K562 (cell line): ENCODE measurements at regions not wholly inside any gene's neighbourhood (a gene's known extent, or its start where the extent isn't known, plus 50 kb on each side); places are given as distances from the start of the nearest gene placed in this dataset.

ENCODE experiments used
- ATAC-seq: fragments of 200-7000 bp; cut with Tn5 transposase; 3 replicates; pipeline ENCODE4 v1.9.1; 2020; ENCODE audit warnings: moderate library complexity
- BruUV-seq: library from RNA; stranded (reverse); fragments of 400-500 nt; replicated peaks from 2 replicates; lab custom pipeline; 2021; lab: Mats Ljungman, UMichigan
- CTCF ChIA-PET: fragments of 300-600 bp; formaldehyde crosslinking; extraction: SDS; loops from one replicate; lab custom pipeline; 2021; ENCODE audit warnings: low intra/inter-chr PET ratio; lab: Yijun Ruan, JAX
- POLR2A ChIA-PET: fragments of 300-600, 350-650 bp; sonication (Branson Sonifier 250); formaldehyde crosslinking; extraction: SDS; loops from one replicate; lab custom pipeline; 2021; ENCODE audit warnings: antibody characterized with exemption, inconsistent platforms; lab: Yijun Ruan, JAX
- DNase-seq, 4 experiments: peaks; one replicate each; pipeline versions ENCODE4 v3.0.0 to v3.0.0-alpha.2; 2011 to 2018; ENCODE audit warnings: low spot score in 3 of 4, mixed read lengths in 3 of 4; ENCODE audit errors: extremely low read depth in 1 of 4
- FAIRE-seq: peaks from 2 replicates; lab custom pipeline; 2011; peaks lifted over from hg19 to GRCh38; lab: Jason Lieb, UNC
- H2AFZ ChIP-seq: 2 replicates; pipeline ENCODE4 v1.6.0; 2011; ENCODE audit warnings: low read depth, low read length, control low read depth, inconsistent platforms
- H3K27ac ChIP-seq: fragments of 200-600 bp; 3 replicates; pipeline ENCODE4 v1.8.0; 2011; ENCODE audit warnings: low read depth, mild to moderate bottlenecking, control low read depth, inconsistent platforms, low read length, moderate library complexity, mixed read lengths; ENCODE audit errors: extremely low read depth
- H3K27me3 ChIP-seq, 2 experiments: fragments of 300-600 bp in 1 of 2; 2 replicates in 1 of 2; 3 replicates in 1 of 2; pipeline versions ENCODE4 v1.6.0 to v1.8.0; 2011; ENCODE audit warnings: inconsistent platforms in 2 of 2, low read length in 2 of 2, mild to moderate bottlenecking in 1 of 2, mixed read lengths in 1 of 2, moderate library complexity in 1 of 2; ENCODE audit not compliant: control insufficient read depth in 2 of 2, insufficient read depth in 2 of 2
- H3K36me3 ChIP-seq: fragments of 300-600 bp; 3 replicates; pipeline ENCODE4 v1.8.0; 2011; ENCODE audit warnings: mild to moderate bottlenecking, low read length, inconsistent platforms; ENCODE audit not compliant: control insufficient read depth, insufficient read depth
- H3K4me1 ChIP-seq, 2 experiments: fragments of 200-600 bp in 1 of 2; replicated peaks in 1 of 2; 2 replicates in 1 of 2; 3 replicates in 1 of 2; pipeline versions ENCODE4 v1.5.1 to v1.8.0; 2011; ENCODE audit warnings: inconsistent platforms in 2 of 2, low read length in 2 of 2, mild to moderate bottlenecking in 1 of 2, mixed read lengths in 1 of 2, moderate library complexity in 1 of 2; ENCODE audit not compliant: control insufficient read depth in 2 of 2, insufficient read depth in 2 of 2
- H3K4me2 ChIP-seq: 2 replicates; pipeline ENCODE4 v1.6.1; 2011; ENCODE audit warnings: low read length, control low read depth, inconsistent platforms, mixed read lengths; ENCODE audit not compliant: insufficient read depth
- H3K4me3 ChIP-seq: fragments of 200-600 bp; sonication (generic), shearing (Covaris generic); 2 replicates; pipeline ENCODE4 v1.5.1; 2016; ENCODE audit warnings: control low read depth, inconsistent platforms
- H3K79me2 ChIP-seq: fragments of 200-600 bp; 3 replicates; pipeline ENCODE4 v1.8.0; 2011; ENCODE audit warnings: low read length, inconsistent platforms; ENCODE audit not compliant: control insufficient read depth, insufficient read depth
- H3K9ac ChIP-seq, 2 experiments: 2 replicates each; pipeline versions ENCODE4 v1.6.0 to v1.6.1; 2011; ENCODE audit warnings: low read depth in 2 of 2, low read length in 2 of 2, control low read depth in 1 of 2, inconsistent platforms in 1 of 2, mild to moderate bottlenecking in 1 of 2, mixed read lengths in 1 of 2; ENCODE audit not compliant: insufficient read depth in 1 of 2
- H3K9me1 ChIP-seq: one replicate; pipeline ENCODE4 v1.6.0; 2011; ENCODE audit warnings: inconsistent platforms, mild to moderate bottlenecking, low read length, moderate library complexity; ENCODE audit not compliant: control insufficient read depth, insufficient read depth
- H3K9me3 ChIP-seq: replicated peaks from 2 replicates; pipeline ENCODE4 v1.5.1; 2011; ENCODE audit warnings: low read depth, low read length, inconsistent platforms; ENCODE audit not compliant: control insufficient read depth, insufficient read depth
- H4K20me1 ChIP-seq: replicated peaks from 2 replicates; pipeline ENCODE4 v1.6.1; 2011; ENCODE audit warnings: low read length, inconsistent platforms, mixed read lengths; ENCODE audit not compliant: control insufficient read depth, insufficient read depth
- ARID2 ChIP-seq: fragments of 450-650 bp; IDR thresholded peaks from 2 replicates; pipeline ENCODE4 v1.6.1; 2017; ENCODE audit warnings: antibody characterized with exemption, mild to moderate bottlenecking
- BACH1 ChIP-seq: fragments of 200-800 bp; sonication (Bioruptor generic); IDR thresholded peaks from 2 replicates; pipeline ENCODE4 v1.6.1; 2016; ENCODE audit warnings: missing genetic modification characterization, missing compliant biosample characterization
- CTCF ChIP-seq, 3 experiments: IDR thresholded peaks in 2 of 3; conservative IDR thresholded peaks in 1 of 3; 2 replicates each; pipeline ENCODE4 v1.5.1; 2011 to 2012; ENCODE audit warnings: low read length in 3 of 3, mild to moderate bottlenecking in 3 of 3, control low read depth in 2 of 3, improper control_type of control experiment in 1 of 3, inconsistent platforms in 1 of 3, low read depth in 1 of 3, mixed read lengths in 1 of 3, moderate library complexity in 1 of 3; ENCODE audit not compliant: insufficient read depth in 2 of 3
- ETV6 ChIP-seq, 3 experiments: fragments of 150-350 bp in 1 of 3; sonication (generic) in 1 of 3; formaldehyde crosslinking in 1 of 3; IDR thresholded peaks; 2 replicates each; pipeline versions ENCODE4 v1.6.1 to v1.8.0; 2014 to 2022; ENCODE audit warnings: borderline replicate concordance in 2 of 3, low read depth in 2 of 3, antibody characterized with exemption in 1 of 3, low read length in 1 of 3, mild to moderate bottlenecking in 1 of 3, missing genetic modification reagents in 1 of 3
- FIP1L1 ChIP-seq: fragments of 200-400 bp; formaldehyde crosslinking; IDR thresholded peaks from 2 replicates; pipeline ENCODE4 v1.6.1; 2018; ENCODE audit warnings: mild to moderate bottlenecking, low read depth, low read length; ENCODE audit not compliant: poor library complexity, severe bottlenecking
- HOMEZ ChIP-seq: fragments of 250-450 bp; sonication (Bioruptor Pico); IDR thresholded peaks from 2 replicates; pipeline ENCODE4 v1.4.0; 2020; ENCODE audit warnings: mild to moderate bottlenecking, moderate library complexity
- LEF1 ChIP-seq: fragments of 450-650 bp; IDR thresholded peaks from 2 replicates; pipeline ENCODE4 v1.6.1; 2016; ENCODE audit warnings: mild to moderate bottlenecking
- MED1 ChIP-seq: sonication (generic); formaldehyde crosslinking; IDR thresholded peaks from 2 replicates; pipeline ENCODE4 v1.8.1; 2023; ENCODE audit warnings: missing genetic modification reagents, borderline replicate concordance
- NR2F6 ChIP-seq: fragments of 450-650 bp; formaldehyde crosslinking; IDR thresholded peaks from 2 replicates; pipeline ENCODE4 v1.4.0; 2020; ENCODE audit warnings: mild to moderate bottlenecking
- POLR3G ChIP-seq: IDR thresholded peaks from 2 replicates; pipeline ENCODE4 v1.6.1; 2011; ENCODE audit not compliant: insufficient read length, insufficient replicate concordance; ENCODE audit errors: extremely low read depth
- PRPF4 ChIP-seq: fragments of 200-400 bp; formaldehyde crosslinking; IDR thresholded peaks from one replicate; pipeline ENCODE4 v1.6.1; 2017; ENCODE audit warnings: low read length, low read depth, mild to moderate bottlenecking; ENCODE audit not compliant: insufficient read depth, poor library complexity, severe bottlenecking
- RBM34 ChIP-seq: fragments of 200-400 bp; formaldehyde crosslinking; IDR thresholded peaks from 2 replicates; pipeline ENCODE4 v1.6.1; 2018; ENCODE audit warnings: low read length, borderline replicate concordance; ENCODE audit not compliant: insufficient read depth
- SUPT5H ChIP-seq: fragments of 450-650 bp; IDR thresholded peaks from 2 replicates; pipeline ENCODE4 v1.6.1; 2016
- XRCC5 ChIP-seq: fragments of 200-400 bp; formaldehyde crosslinking; IDR thresholded peaks from 2 replicates; pipeline ENCODE4 v1.6.1; 2017; ENCODE audit warnings: low read depth, mild to moderate bottlenecking, low read length
- ZBTB2 ChIP-seq: fragments of 450-650 bp; IDR thresholded peaks from 2 replicates; pipeline ENCODE4 v1.6.1; 2016; ENCODE audit warnings: antibody characterized with exemption
- ZNF551 ChIP-seq: fragments of 250-450 bp; sonication (Bioruptor Pico); IDR thresholded peaks from 2 replicates; pipeline ENCODE4 v1.5.0; 2021; ENCODE audit warnings: mild to moderate bottlenecking, moderate library complexity
- ZNF778 ChIP-seq: fragments of 450-650 bp; formaldehyde crosslinking; IDR thresholded peaks from 2 replicates; pipeline ENCODE4 v1.4.0; 2020; ENCODE audit warnings: mild to moderate bottlenecking, moderate library complexity
- WGBS: fragments of 100-300 bp; shearing (Covaris generic); methylation state at CpG from one replicate; pipeline ENCODE4 v1.1.6; 2016; ENCODE audit warnings: low coverage, mixed read lengths; ENCODE audit not compliant: insufficient coverage; ENCODE audit errors: missing lambda C conversion rate; 5-methylcytosine and 5-hydroxymethylcytosine counted together
- in situ Hi-C: fragments of 300-500 bp; cut with MboI; formaldehyde crosslinking; loops from 4 replicates; pipeline ENCODE4 v1.15.0; 2018; ENCODE audit warnings: inconsistent platforms, mixed read lengths
- intact Hi-C: fragments of 100-400 bp; cut with micrococcal nuclease; formaldehyde crosslinking; loops from 2 replicates; pipeline ENCODE4 v1.14.2; 2022

- no peak for TF ChIP-seq ZBTB2
Measured at GRCh38 chr10:3529691-3530090, 255.3 kb downstream of the KLF6 start (continued).

GRCh38 chr10:3528823-3529403, 256.1 kb downstream of the KLF6 start:
- FAIRE-seq (no peak), DNase-seq (no peak), ATAC-seq (no peak)
- H3K9ac ChIP-seq, result no peak overlapping the region
- H4K20me1 ChIP-seq, result no peaks in the 10 kb centered on the region
- no peak overlapping the region for H3K4me3 ChIP-seq
- TF ChIP-seq BACH1 (tag) (no peak), CTCF (IDR thresholded peaks at IDR 0.05 in 2 of 3, conservative IDR thresholded peaks at IDR 0.05 in 1 of 3; ENCODE audit: insufficient read depth in 2 of 3, low read depth in 1 of 3, low read length in 3 of 3) (no peak), NR2F6 (CRISPR knock-in tag) (no peak), FIP1L1 (no peak), PRPF4 (no peak), ARID2 (no peak), ZNF778 (CRISPR knock-in tag) (no peak), HOMEZ (CRISPR knock-in tag) (no peak), SUPT5H (no peak), ZNF551 (CRISPR knock-in tag) (no peak), POLR3G (no peak), XRCC5 (no peak), MED1 (CRISPR knock-in tag) (no peak), ETV6 (IDR thresholded peaks at IDR 0.05; ENCODE audit: borderline replicate concordance in 1 of 2, low read depth in 2 of 2, low read length in 1 of 2) (no peak), ETV6 (CRISPR knock-in tag; IDR thresholded peaks at IDR 0.05; ENCODE audit: borderline replicate concordance) (no peak), LEF1 (no peak), RBM34 (no peak)
- ChIA-PET CTCF (no interaction called here), POLR2A (interaction anchor here (0.9 kb wide), 1 partner anchor 64 kb away, joined by 3 read pairs; no protein-coding TSS in a partner anchor)
- no TSS peak for BruUV-seq
- H3K27me3 ChIP-seq, result peaks cover 0 to 21% of the 10 kb centered on the region in 2 experiments; a peak in 3 of 5 replicates
- H2AFZ ChIP-seq, result no peak overlapping the region
- H3K36me3 ChIP-seq, result no peaks in the 10 kb centered on the region
- no peaks in the 10 kb centered on the region for H3K9me3 ChIP-seq
- no peaks in the 10 kb centered on the region for H3K9me1 ChIP-seq
- no peaks in the 10 kb centered on the region for H3K79me2 ChIP-seq
- intact Hi-C loops (no loop called here), in situ Hi-C loops (no loop called here)
- peaks cover 0 to 8% of the 10 kb centered on the region in 2 experiments; a peak in 2 of 5 replicates for H3K4me1 ChIP-seq
- H3K4me2 ChIP-seq, result no peak overlapping the region
- H3K27ac ChIP-seq, result no peak overlapping the region
- 18% methylated on average over 10 of the region's 10 CpGs for WGBS
